ENCODE measurements at regions not wholly inside any gene's neighbourhood (a gene's known extent, or its start where the extent isn't known, plus 50 kb on each side); places are given as distances from the start of the nearest gene placed in this dataset.
"Not testable (repeated sequence)": the region's sequence is repeated elsewhere in the genome, so short reads cannot be mapped to it uniquely, and the experiment has no call there.

DNA sequence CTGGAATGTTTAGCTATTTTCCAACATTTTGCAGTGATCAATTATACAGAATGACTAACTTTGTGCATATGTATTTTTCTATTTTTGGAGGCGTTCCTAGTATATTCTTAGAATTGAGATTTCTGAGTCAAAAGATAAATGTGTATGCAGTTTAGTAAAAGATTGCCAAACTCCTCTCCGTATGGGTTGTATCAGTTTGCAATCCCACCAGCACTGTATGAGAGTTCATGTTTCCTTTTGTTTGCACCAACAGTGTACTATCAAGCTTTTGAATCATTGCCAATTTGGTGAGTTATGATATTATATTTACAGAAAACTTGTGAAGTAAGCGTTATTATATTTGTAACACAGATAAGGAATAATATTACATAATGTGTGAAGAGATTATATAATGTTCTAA, 658.7 kb downstream of the JRKL start:
- FAIRE-seq, result no peak

DNA sequence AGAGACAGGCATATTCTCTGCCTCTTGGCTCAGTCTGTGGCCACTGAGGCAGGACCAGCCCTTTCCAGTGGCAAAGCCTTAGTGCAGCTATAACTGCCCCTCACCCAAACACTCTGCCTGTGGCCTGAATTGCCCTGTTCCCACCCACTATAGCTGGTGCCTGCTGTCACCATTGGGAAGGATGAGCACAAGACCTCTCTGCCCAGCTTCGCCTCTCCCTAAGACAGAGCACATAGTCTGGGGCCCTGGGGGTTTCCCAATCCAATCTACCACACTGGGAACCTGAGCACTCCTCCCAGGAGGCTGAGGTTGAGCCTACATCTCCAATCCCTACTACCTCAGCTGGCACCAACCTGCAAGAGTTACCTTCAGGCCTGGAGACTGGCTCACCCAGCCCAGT, 670.4 kb downstream of the JRKL start:
- no peak for FAIRE-seq

DNA sequence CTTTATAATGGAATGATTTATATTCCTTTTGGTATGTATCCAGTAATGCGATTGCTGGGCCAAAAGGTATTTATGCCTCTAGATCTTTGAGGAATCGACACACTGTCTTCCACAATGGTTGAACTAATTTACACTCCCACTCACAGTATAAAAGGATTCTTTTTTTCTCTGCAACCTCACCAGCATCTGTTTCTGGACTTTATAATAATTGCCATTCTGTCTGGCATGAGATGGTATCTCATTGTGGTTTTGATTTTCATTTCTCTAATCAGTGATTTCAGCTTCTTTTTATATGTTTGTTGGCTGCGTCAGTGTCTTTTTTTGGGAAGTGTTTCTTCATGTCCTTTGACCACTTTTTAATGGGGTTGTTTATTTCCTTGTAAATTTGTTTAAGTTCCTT, 679.3 kb downstream of the JRKL start:
- FAIRE-seq, result no peak

DNA sequence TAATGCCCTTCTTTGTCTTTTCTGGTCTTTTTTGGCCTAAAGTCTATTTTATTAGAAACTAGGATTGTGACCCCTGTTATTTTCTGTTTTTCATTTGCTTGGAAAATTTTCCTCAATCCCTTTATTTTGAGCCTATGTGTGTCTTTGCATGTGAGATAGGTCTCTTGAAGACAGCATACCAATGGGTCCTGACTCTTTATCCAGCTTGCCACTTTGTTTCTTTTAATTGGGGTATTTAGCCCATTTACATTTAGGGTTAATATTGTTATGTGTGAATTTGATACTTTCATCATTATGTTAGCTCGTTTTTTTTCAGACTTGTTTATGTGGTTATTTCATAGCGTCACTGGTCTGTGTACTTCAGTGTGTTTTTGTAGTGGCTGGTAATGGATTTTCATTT, 682.6 kb downstream of the JRKL start:
- no peak for FAIRE-seq

DNA sequence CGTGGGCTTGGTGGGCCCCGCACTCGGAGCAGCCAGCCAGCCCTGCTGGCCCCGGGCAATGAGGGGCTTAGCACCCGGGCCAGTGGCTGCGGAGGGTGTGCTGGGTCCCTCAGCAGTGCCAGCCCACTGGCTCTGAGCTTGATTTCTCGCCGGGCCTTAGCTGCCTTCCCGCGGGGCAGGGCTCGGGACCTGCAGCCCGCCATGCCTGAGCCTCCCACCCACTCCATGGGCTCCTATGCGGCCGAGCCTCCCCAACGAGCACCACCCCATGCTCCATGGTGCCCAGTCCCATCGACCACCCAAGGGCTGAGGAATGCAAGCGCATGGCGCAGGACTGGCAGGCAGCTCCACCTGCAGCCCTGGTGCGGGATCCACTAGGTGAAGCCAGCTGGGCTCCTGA, 686.9 kb downstream of the JRKL start:
- not testable (repeated sequence) for FAIRE-seq

DNA sequence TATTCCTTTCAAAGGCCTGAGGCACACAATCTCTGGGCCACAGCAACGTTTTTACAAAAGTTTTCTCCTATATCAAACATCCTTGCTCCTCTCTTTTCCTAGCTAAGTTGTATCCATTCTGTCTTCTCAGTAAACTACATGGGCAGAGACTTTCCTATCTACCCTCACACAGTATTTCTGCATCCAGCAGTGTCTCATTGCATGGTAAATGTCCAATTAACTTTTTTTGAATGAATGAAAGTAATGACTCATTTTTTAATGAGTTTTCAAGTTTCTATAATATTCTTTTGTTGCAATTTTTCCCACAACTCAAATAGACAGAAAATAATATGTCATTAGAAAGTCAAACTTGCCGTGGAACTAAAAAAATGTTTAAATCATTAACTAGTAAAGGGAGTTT, 688.6 kb downstream of the JRKL start:
- no peak for FAIRE-seq

DNA sequence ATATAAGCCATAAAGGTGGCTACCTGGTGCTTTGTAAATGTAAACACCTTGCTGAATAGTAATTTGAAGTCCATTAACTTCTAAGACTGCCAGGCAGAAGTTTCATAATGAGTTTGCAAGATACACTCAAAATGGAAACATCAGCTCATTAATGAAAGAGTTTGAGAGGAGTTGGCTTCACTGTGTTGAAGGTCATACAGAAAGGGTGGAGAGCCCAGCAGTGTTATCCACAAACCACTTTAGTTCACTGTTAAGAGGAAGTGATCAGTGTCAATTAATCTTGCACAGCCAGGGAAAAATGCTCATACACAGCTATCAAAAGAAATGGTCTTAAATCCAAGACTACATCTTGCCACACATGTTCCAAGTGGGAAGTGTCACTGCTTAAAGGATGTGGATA, 689.4 kb downstream of the JRKL start:
- no peak for FAIRE-seq

DNA sequence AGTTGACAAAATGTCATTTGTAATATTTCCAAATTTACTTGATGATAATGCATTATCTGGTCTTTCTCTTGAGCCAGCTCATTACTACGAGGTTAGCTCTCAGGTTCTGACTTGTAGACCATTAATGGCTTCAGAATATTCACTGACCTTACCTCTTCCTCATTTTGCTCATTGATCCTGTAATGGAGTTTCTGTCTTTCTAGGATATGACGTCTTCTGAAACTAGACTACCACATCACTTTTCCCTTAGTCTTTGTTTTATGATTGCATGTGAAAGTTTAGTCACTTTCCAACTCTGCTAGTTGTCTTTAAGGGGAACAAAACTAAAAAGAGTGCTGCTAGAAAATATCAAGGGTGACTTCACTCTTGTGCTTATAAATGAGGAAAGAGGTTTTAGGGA, 697.6 kb downstream of the JRKL start:
- FAIRE-seq, result no peak

DNA sequence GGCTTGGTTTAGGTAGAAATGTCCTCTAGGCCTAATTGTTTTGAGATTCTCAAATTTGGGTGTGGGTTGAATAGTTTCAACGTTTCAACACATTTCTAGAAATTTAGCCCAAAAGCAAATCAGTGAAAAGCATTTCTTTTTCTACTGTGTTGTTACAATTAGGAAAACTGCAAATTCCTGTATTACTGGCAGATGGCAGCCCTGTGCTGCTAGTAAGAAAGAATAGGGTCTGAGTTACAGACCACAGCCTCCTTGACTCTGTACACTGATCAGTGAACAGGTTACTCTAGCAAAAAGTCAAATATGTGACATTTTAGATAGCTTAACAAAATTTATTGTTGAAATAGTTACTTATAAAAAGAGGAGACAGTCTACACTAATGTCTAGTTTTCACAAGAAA, 703.0 kb downstream of the JRKL start:
- no peak for FAIRE-seq

DNA sequence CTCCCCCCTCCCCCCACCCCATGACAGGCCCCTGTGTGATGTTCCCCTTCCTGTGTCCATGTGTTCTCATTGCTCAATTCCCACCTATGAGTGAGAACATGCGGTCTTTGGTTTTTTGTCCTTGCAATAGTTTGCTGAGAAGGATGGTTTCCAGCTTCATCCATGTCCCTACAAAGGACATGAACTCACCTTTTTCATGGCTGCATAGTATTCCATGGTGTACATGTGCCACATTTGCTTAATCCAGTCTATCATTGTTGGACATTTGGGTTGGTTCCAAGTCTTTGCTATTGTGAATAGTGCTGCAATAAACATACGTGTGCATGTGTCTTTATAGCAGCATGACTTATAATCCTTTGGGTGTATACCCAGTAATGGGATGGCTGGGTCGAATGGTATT, 712.4 kb downstream of the JRKL start:
- FAIRE-seq, result not testable (repeated sequence)

DNA sequence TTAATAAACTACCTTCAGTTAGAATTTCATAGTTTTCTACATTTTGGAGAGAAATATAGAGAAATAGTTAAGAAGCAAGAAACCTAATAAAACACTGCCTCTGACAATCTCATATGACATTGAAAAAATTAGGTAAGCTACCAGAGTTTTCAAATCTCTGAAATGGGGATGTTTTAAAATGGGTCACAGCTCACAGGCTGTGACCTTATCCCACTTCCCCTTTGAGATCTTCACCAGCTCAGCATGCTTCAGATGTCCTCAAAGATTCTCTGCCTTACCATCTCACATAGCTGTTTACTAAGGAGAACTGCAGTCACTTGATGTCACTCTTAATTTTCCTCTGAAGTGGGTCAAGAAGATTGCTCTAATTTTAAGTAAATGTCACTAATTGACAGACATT, 717.8 kb downstream of the JRKL start:
- no peak for FAIRE-seq

DNA sequence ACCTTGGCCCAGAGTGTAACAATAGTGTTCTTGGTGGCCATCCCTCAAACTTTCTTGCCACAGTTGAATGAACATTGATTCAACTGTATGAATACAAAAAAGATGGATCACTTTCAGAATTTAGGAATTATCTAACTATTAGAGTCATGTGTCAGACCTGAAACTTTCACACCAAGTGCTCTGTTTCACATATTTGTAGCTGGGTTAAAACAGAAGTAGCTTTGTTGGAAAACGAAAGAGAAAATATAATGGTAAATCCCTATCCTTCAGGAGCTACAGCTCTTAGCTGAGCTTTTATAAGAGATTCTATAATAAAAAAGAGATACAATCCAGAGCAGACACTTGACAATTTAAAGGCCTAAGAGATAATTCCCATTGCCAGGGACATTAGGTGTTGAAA, 719.3 kb downstream of the JRKL start:
- FAIRE-seq, result no peak

DNA sequence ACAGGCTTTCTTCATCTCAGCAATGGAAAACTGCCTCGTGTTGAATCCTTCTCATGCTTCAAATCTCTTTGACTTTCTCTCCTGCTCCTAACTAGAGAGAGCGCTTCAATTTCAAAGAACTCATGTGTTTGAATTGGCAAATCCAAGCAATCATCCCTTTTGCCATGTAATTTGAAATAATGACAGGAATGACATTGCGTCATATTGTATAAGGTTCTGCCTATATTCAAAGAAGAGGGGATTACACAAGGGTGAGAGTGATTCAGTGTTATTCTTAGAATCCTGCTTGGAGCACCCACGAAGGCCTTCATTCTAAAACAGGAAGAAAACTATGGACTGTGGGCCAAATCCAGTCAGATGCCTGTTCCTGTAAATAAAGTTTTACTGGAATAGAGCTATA, 720.6 kb downstream of the JRKL start:
- FAIRE-seq, result no peak

DNA sequence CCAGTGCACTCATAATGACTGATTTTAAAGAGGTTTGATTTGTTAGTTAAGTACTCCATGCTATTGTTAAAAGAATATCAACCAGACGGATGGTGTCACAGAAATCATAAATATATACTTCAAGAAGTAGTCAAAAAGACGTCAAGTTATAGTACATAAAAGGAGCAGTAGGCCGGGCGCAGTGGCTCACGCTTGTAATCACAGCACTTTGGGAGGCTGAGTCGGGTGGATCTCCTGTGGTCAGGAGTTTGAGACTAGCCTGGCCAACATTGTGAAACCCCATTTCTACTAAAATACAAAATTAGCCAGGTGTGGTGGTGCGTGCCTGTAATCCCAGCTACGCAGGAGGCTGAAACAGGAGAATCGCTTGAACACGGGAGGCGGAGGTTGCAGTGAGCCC, 721.7 kb downstream of the JRKL start:
- no peak for FAIRE-seq

DNA sequence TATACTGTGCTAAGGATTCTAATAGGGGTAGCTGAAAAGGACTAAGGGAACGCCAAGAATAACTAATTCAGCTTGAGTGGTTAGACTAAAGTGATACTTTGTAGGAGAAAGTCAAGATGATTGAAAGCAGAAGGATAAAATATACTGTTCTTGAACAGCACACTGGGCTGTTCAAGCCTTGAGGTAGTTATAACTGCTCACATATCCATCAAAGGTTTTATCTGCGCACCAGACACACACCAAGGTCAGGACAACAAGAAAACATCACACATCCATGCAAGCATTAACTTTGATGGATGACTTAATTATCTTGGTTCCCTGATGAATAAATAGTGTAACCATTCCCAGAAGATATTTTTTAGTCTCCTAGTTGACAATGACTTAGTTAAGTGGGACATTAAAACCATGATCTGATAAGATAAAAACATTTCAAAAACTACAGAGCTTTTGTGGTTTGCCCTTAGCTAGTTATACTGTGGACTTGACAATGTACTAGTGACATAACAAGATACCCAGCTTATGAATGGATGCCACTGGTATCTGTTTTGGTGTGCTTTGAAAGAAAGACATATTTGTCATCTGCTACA, 728.9 kb downstream of the JRKL start:
- no peak for FAIRE-seq

DNA sequence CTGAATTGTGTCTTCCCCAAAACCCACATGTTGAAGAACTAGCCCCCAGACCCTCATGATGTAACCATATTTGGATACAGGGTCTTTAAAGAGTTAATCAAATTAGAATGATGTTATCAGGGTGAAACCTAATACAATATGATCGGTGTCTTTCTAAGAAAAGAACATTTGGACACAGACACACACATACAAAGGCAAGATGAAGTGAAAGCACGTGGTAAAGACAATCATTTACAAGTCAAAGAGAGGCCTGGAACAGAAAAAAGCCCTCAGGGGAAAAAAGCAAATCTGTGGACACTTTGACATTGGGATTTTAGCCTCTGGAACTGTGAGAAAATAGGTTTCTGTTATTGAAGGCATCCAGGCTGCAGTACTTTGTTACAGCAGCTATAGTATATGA, 733.4 kb downstream of the JRKL start:
- FAIRE-seq, result no peak

DNA sequence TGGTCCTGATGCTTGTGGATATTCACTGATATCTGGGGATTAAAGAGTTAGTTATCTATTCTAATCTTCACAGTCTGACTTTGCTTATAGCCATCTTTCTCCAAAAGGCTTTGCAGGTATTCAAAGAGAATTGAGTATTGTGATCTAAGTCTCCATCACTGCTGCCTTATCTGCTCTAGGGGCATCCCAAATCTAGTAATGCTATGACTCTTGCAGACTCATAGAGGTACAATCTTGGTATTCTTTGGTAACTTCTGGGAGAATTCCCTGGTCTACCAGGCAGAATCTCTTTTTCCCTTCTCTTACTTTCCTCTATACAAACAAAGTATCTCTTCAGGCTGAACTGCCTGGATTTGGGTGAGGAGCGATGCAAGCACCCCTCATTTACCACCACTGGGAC, 746.3 kb downstream of the JRKL start:
- no peak for FAIRE-seq

DNA sequence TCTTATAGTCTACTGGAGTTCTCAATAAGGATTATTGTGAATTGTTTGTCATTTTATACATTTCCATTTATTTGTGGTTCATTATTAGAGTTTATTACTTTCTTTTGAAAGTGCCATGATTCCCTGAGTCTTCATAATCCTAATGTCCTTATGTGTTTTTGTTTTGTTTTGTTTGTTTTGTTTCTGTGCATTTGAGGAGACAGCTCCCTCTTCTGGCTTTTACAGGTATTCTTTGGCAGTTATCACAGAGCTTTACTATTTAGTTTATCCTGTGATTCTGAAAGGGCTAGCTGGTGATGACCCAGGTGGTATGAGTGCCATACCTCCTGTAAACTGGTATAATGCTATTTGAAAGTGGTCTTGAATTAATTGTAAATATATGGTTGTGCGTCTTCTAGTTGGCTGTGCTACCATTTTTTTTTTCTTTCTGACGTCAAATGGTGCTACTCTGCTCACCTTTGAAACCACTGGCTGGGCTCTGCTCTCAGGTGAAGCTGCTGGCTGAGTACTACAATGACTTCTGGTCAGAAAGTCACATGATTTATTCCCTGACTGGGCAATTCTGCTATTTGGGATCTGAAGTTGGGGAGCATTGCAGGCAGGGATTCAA, 751.2 kb downstream of the JRKL start:
- FAIRE-seq, result peak; percentile 3

DNA sequence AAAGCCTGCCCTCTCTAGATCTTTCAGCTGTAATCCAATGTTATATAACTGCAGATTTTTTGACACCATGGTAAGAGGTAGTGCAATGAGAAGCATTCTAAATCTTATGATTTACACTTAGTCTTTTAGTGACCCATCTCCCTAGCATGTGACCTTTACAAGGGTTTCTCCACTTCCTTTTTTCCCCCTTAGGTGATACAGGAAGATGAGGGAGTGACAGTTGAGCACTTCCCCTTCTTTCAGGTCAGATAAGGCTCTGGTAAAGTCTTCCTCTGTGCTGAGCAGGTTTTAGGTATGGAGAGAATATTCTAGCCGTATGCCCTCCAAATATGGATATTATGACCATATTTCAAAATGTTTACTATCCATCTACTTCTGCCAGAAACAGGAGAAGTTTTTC, 753.6 kb downstream of the JRKL start:
- FAIRE-seq, result no peak

DNA sequence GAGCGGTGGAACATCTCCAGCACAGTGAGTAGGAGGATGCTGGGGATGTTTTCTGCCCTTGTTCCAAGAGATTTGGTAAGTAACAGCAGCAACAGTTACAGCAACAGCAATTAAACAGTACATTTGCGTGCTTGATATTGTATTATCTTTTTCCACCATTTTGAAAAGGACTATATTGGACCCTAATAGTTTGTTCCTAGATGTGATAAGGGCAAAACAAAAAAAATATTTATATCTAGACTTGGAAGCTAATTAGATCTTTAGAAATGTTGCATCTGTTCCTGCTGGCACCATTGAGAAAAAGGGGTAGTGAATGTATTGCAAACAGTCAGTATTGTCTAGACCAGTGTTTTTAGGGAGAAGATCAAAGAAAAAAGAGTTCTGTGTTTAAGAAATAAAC, 759.9 kb downstream of the JRKL start:
- no peak for FAIRE-seq

DNA sequence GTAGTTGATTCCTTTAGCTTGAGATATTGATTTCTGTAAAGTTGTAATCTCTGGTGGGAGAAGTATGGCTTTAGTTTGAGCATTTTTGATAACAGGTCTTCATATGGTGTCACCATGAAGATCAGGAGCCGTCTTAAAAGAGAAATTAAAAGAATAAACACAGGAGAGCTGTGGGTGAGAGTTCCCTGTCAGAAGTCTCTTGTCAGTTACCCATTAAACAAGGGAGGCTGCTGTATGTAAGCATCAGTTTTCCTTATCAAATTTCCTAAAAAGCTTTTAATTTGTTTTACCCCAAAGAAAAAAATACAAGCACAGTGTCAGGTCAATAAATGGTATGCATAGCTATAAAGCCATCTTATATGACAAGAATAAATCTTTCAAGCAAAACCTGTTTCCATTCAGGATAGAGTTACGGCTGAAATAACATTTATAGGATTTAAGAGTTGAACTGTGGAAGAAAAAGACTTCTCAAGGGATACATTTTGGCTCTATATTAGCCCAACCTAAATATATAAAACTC, 767.5 kb downstream of the JRKL start:
- no peak for FAIRE-seq

DNA sequence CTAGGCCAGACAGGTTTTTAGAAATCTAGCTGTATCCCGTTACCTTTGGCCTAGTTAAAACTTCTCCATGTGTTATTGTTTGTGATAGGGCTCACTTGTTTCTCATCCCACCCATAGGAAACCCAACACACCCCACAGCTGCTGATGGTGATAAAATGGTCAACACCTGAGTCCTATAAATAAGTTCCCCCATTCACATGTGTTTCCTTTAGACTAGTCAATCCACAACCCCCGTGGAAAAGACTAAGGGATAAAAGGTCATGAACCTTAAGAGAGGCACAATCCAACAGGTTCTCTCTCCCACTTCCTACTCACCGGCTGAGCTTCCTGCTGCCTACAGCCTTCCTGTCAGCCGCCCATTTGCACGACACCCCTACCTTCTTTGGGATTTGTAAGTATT, 768.4 kb downstream of the JRKL start:
- no peak for FAIRE-seq

DNA sequence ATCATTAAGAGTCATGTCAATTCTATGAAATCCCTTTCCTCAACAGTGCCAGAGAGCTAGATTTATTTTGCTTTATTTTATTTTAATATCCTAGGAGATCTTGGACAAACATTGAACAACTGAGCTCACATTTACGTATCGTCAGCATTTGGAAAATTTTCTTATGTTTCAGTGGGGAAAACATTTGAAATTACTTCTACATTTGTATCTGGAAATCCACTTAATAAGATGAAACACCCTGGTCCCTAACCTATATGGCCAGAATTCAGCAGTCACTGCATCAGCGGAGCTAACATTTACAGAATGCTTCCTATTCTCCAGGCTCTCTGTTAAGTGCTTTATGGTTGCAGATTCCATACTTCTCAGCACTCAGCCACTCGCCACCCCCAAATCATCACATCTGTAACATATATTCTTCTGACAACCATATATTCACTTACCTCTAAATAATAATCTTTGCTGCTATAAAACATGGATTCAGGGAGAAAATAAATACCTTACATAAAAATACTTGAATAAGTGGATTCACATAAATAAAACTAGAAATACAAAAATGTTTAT, 773.9 kb downstream of the JRKL start:
- no peak for FAIRE-seq

DNA sequence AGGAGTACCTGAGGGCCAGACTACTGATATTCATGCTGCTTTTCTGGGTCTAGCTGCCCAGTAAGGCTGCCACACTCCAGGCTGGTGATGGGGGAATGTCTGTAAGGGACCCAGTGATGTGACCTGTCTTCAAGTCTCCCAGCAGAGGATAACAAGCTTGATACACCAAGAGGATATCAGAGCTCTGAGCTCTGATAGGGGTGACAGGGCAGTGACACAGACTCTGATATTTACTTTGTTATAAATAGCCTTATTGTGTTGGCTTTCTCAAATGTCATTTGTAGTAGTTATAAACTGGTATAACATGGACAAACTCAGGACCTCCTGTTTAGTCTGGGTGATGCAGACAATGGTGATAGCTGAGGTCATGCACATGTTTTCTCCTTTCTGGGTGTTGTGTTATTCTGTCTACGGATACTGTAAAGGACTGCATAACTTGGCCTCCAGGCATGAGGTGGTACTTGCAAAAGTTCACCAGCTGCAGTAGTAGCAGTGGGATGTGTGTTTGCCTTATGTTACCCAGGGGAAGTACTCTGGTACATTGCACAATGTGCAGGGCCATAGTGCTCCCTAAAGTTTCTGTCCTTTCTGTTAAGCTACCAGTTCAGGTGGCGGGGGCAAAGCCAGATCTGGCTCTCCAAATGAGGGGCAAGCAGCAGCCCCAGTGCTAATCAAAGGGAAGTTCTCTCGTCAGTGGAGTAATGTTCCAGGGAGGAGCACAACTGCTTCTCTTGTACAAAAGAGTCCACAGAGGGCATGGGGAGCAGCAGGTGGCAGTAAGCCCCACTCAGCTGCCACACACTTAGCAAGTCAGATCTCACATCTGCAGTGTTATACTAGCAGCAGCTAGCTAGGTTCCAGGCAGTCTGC, 812.2 kb downstream of the JRKL start:
- no peak for FAIRE-seq

Data from G401.6 (cell line).